ENCODE measurements at regions not wholly inside any gene's neighbourhood (a gene's known extent, or its start where the extent isn't known, plus 50 kb on each side); places are given as distances from the start of the nearest gene placed in this dataset.

- TF ChIP-seq, protein P1, sequence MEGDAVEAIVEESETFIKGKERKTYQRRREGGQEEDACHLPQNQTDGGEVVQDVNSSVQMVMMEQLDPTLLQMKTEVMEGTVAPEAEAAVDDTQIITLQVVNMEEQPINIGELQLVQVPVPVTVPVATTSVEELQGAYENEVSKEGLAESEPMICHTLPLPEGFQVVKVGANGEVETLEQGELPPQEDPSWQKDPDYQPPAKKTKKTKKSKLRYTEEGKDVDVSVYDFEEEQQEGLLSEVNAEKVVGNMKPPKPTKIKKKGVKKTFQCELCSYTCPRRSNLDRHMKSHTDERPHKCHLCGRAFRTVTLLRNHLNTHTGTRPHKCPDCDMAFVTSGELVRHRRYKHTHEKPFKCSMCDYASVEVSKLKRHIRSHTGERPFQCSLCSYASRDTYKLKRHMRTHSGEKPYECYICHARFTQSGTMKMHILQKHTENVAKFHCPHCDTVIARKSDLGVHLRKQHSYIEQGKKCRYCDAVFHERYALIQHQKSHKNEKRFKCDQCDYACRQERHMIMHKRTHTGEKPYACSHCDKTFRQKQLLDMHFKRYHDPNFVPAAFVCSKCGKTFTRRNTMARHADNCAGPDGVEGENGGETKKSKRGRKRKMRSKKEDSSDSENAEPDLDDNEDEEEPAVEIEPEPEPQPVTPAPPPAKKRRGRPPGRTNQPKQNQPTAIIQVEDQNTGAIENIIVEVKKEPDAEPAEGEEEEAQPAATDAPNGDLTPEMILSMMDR (IDR thresholded peaks at IDR 0.05; ENCODE audit: unreplicated experiment), result no peak
- no peak for DNase-seq
- H3K27ac Mint-ChIP-seq (ENCODE audit: unreplicated experiment), result no peak overlapping the region
- no peaks in the 10 kb centered on the region for H3K36me3 Mint-ChIP-seq (ENCODE audit: insufficient read depth, unreplicated experiment)
- intact Hi-C loops (cut with micrococcal nuclease; ENCODE audit: unreplicated experiment), result no loop called here
- H3K9me3 Mint-ChIP-seq (ENCODE audit: low read depth, unreplicated experiment), result no peaks in the 10 kb centered on the region
- CTCF ChIA-PET, result no interaction called here
- H3K4me1 Mint-ChIP-seq (ENCODE audit: low read depth, unreplicated experiment), result no peaks in the 10 kb centered on the region
- peaks cover 58% of the 10 kb centered on the region for H3K27me3 Mint-ChIP-seq (ENCODE audit: unreplicated experiment)
- no peak overlapping the region for H3K4me3 Mint-ChIP-seq (ENCODE audit: low read depth, unreplicated experiment)
- BruUV-seq (replicated peaks), result no TSS peak
These were observed 59.7 kb upstream of the TMEM72 start for GRCh38 chr10:44851413-44851812.

GRCh38 chr10:44851881-44852280 is 59.3 kb upstream of the TMEM72 start:
- intact Hi-C loops (cut with micrococcal nuclease; ENCODE audit: unreplicated experiment), result no loop called here
- Mint-ChIP-seq H3K36me3 (ENCODE audit: insufficient read depth, unreplicated experiment) (no peaks in the 10 kb centered on the region), H3K4me3 (ENCODE audit: low read depth, unreplicated experiment) (no peak overlapping the region), H3K9me3 (ENCODE audit: low read depth, unreplicated experiment) (no peaks in the 10 kb centered on the region), H3K27ac (ENCODE audit: unreplicated experiment) (no peak overlapping the region), H3K27me3 (ENCODE audit: unreplicated experiment) (peaks cover 57% of the 10 kb centered on the region), H3K4me1 (ENCODE audit: low read depth, unreplicated experiment) (no peaks in the 10 kb centered on the region)
- CTCF ChIA-PET, result no interaction called here
- no peak for DNase-seq
- BruUV-seq (replicated peaks), result no TSS peak
- TF ChIP-seq, protein P1 (IDR thresholded peaks at IDR 0.05; ENCODE audit: unreplicated experiment), result no peak

- Mint-ChIP-seq H3K27ac (ENCODE audit: unreplicated experiment) (no peak overlapping the region), H3K36me3 (ENCODE audit: insufficient read depth, unreplicated experiment) (no peaks in the 10 kb centered on the region), H3K4me3 (ENCODE audit: low read depth, unreplicated experiment) (no peak overlapping the region), H3K27me3 (ENCODE audit: unreplicated experiment) (peaks cover 43% of the 10 kb centered on the region), H3K9me3 (ENCODE audit: low read depth, unreplicated experiment) (no peaks in the 10 kb centered on the region), H3K4me1 (ENCODE audit: low read depth, unreplicated experiment) (no peaks in the 10 kb centered on the region)
- TF ChIP-seq, protein P1 (IDR thresholded peaks at IDR 0.05; ENCODE audit: unreplicated experiment), result no peak
- no TSS peak for BruUV-seq (replicated peaks)
- peak; percentile 17 for DNase-seq
- intact Hi-C loops (cut with micrococcal nuclease; ENCODE audit: unreplicated experiment), result no loop called here
- CTCF ChIA-PET, result interaction anchor here (1.0 kb wide), 1 partner anchor 14 kb away, joined by 3 read pairs; no protein-coding TSS in a partner anchor
These were observed 57.9 kb upstream of the TMEM72 start for GRCh38 chr10:44853148-44853734.

GRCh38 chr10:44853796-44854195 is 57.3 kb upstream of the TMEM72 start:
- no peak overlapping the region for H3K4me3 Mint-ChIP-seq (ENCODE audit: low read depth, unreplicated experiment)
- no peak overlapping the region for H3K27ac Mint-ChIP-seq (ENCODE audit: unreplicated experiment)
- CTCF ChIA-PET, result interaction anchor here (1.0 kb wide), 1 partner anchor 14 kb away, joined by 3 read pairs; no protein-coding TSS in a partner anchor
- no TSS peak for BruUV-seq (replicated peaks)
- TF ChIP-seq, protein P1 (IDR thresholded peaks at IDR 0.05; ENCODE audit: unreplicated experiment), result no peak
- no peaks in the 10 kb centered on the region for H3K36me3 Mint-ChIP-seq (ENCODE audit: insufficient read depth, unreplicated experiment)
- intact Hi-C loops (cut with micrococcal nuclease; ENCODE audit: unreplicated experiment), result no loop called here
- H3K4me1 Mint-ChIP-seq (ENCODE audit: low read depth, unreplicated experiment), result no peaks in the 10 kb centered on the region
- H3K27me3 Mint-ChIP-seq (ENCODE audit: unreplicated experiment), result peaks cover 38% of the 10 kb centered on the region
- no peak for DNase-seq
- H3K9me3 Mint-ChIP-seq (ENCODE audit: low read depth, unreplicated experiment), result no peaks in the 10 kb centered on the region

All from Calu3 (cell line).